OCI-LY1 (cell line): ENCODE measurements at regions not wholly inside any gene's neighbourhood (a gene's known extent, or its start where the extent isn't known, plus 50 kb on each side); places are given as distances from the start of the nearest gene placed in this dataset.

Experiments used
- CTCF ChIP-seq: fragments of 200-600 bp; sonication (generic), shearing (Covaris generic); IDR thresholded peaks from 2 replicates; pipeline ENCODE4 v1.5.1; 2017; ENCODE audit warnings: mild to moderate bottlenecking, antibody characterized with exemption, low read length, moderate library complexity, mixed read lengths
- EZH2 ChIP-seq: fragments of 200-600 bp; sonication (generic), shearing (Covaris generic); IDR thresholded peaks from 2 replicates; pipeline ENCODE4 v1.8.0; 2017; ENCODE audit warnings: borderline replicate concordance, mixed run types, mild to moderate bottlenecking, antibody characterized with exemption, low read length, moderate library complexity, mixed read lengths

- TF ChIP-seq EZH2 (no peak), CTCF (no peak)
Measured at GRCh38 chr6:82045965-82046756, 201.4 kb downstream of the IBTK start.
